ENCODE measurements at regions not wholly inside any gene's neighbourhood (a gene's known extent, or its start where the extent isn't known, plus 50 kb on each side); places are given as distances from the start of the nearest gene placed in this dataset.

- FAIRE-seq: no peak
- DNase-seq (ENCODE audit: insufficient read length, low spot score): no peak
- no peak for TF ChIP-seq CTCF (IDR thresholded peaks at IDR 0.05; ENCODE audit: insufficient read depth, missing control alignments)
Measured at GRCh38 chr17:22510504-22510903, 818.2 kb downstream of the KCNJ18 start.

GRCh38 chr17:22511431-22511830 lies 819.1 kb downstream of the KCNJ18 start:
- no peak for TF ChIP-seq CTCF (IDR thresholded peaks at IDR 0.05; ENCODE audit: insufficient read depth, missing control alignments)
- no peak for DNase-seq (ENCODE audit: insufficient read length, low spot score)
- FAIRE-seq: no peak

GRCh38 chr17:22512057-22512456 lies 819.7 kb downstream of the KCNJ18 start:
- TF ChIP-seq CTCF (IDR thresholded peaks at IDR 0.05; ENCODE audit: insufficient read depth, missing control alignments): no peak
- DNase-seq (ENCODE audit: insufficient read length, low spot score) (no peak), FAIRE-seq (no peak)

- TF ChIP-seq CTCF (IDR thresholded peaks at IDR 0.05; ENCODE audit: insufficient read depth, missing control alignments): no peak
- no peak for FAIRE-seq
- DNase-seq (ENCODE audit: insufficient read length, low spot score): no peak
Measured at GRCh38 chr17:22512506-22512905, 820.2 kb downstream of the KCNJ18 start.

- DNase-seq (ENCODE audit: insufficient read length, low spot score) (no peak), FAIRE-seq (no peak)
- TF ChIP-seq CTCF (IDR thresholded peaks at IDR 0.05; ENCODE audit: insufficient read depth, missing control alignments): no peak
Measured at GRCh38 chr17:22512997-22513538, 820.7 kb downstream of the KCNJ18 start.

GRCh38 chr17:22514315-22514714 lies 822.0 kb downstream of the KCNJ18 start:
- DNase-seq (ENCODE audit: insufficient read length, low spot score): no peak
- no peak for TF ChIP-seq CTCF (IDR thresholded peaks at IDR 0.05; ENCODE audit: insufficient read depth, missing control alignments)
- FAIRE-seq: no peak

- FAIRE-seq (no peak), DNase-seq (ENCODE audit: insufficient read length, low spot score) (no peak)
- no peak for TF ChIP-seq CTCF (IDR thresholded peaks at IDR 0.05; ENCODE audit: insufficient read depth, missing control alignments)
Measured at GRCh38 chr17:22514767-22515320, 822.5 kb downstream of the KCNJ18 start.
